SJSA1 (cell line): ENCODE measurements at regions not wholly inside any gene's neighbourhood (a gene's known extent, or its start where the extent isn't known, plus 50 kb on each side); places are given as distances from the start of the nearest gene placed in this dataset.

Experiments used
- DNase-seq, 2 experiments: peaks; one replicate each; pipeline ENCODE4 v3.0.0-alpha.2; 2015 to 2020; ENCODE audit warnings: low spot score in 2 of 2, low read depth in 1 of 2
- H3K27ac ChIP-seq: fragments of 250-450 bp; sonication (Bioruptor Pico); 2 replicates; pipeline ENCODE4 v1.5.1; 2020; ENCODE audit warnings: mild to moderate bottlenecking, moderate library complexity
- H3K27me3 ChIP-seq: fragments of 250-450 bp; sonication (Bioruptor Pico); replicated peaks from 2 replicates; pipeline ENCODE4 v1.5.1; 2020; ENCODE audit warnings: mild to moderate bottlenecking, moderate library complexity
- H3K36me3 ChIP-seq: fragments of 250-450 bp; sonication (Bioruptor Pico); 2 replicates; pipeline ENCODE4 v1.5.1; 2020; ENCODE audit warnings: mild to moderate bottlenecking
- H3K4me1 ChIP-seq: fragments of 250-450 bp; sonication (Bioruptor Pico); replicated peaks from 2 replicates; pipeline ENCODE4 v1.6.1; 2021; ENCODE audit warnings: mild to moderate bottlenecking
- H3K4me3 ChIP-seq: fragments of 250-450 bp; sonication (Bioruptor Pico); 2 replicates; pipeline ENCODE4 v1.5.1; 2020; ENCODE audit warnings: mild to moderate bottlenecking
- H3K9me3 ChIP-seq: fragments of 250-450 bp; sonication (Bioruptor Pico); replicated peaks from 2 replicates; pipeline ENCODE4 v1.5.1; 2020; ENCODE audit warnings: mild to moderate bottlenecking

- no peak for DNase-seq
- Histone ChIP-seq H3K36me3 (no peaks in the 10 kb centered on the region), H3K9me3 (no peaks in the 10 kb centered on the region)
These were observed 216.5 kb downstream of the URB2 start for GRCh38 chr1:229842302-229843255.

GRCh38 chr1:229843627-229844238, 217.7 kb downstream of the URB2 start:
- no peak overlapping the region for H3K4me3 ChIP-seq
- no peaks in the 10 kb centered on the region for H3K4me1 ChIP-seq
- no peak overlapping the region for H3K27ac ChIP-seq
- peak in 1 of 2 experiments; percentile 6 for DNase-seq
- no peaks in the 10 kb centered on the region for H3K36me3 ChIP-seq
- no peaks in the 10 kb centered on the region for H3K27me3 ChIP-seq
- H3K9me3 ChIP-seq: no peaks in the 10 kb centered on the region

More at GRCh38 chr1:229842302-229843255, 216.5 kb downstream of the URB2 start:
- H3K27me3 ChIP-seq: no peaks in the 10 kb centered on the region
- no peaks in the 10 kb centered on the region for H3K4me1 ChIP-seq
- no peak overlapping the region for H3K4me3 ChIP-seq
- H3K27ac ChIP-seq: no peak overlapping the region

DNA sequence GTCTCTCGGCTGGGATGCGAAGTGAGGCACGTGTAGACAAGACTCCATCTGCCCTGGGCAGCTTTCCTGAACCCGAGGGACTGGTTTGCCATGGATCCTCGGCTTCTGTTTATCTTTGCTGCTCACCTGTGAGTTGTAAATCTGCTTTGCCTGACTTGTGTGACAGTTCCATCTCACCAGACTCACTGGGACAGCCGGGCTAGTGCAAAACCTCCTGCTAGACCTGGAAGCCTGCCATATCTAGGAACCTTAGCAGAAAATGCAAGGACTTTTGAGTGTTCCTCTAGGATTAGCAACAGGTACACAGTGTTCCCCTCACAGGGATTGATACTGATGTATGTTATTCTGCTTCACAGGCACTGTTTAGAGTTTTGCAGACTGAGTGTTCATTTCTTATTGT, 218.6 kb downstream of the URB2 start:
- Histone ChIP-seq H3K4me1 (no peaks in the 10 kb centered on the region), H3K4me3 (no peak overlapping the region), H3K27ac (no peak overlapping the region), H3K36me3 (no peaks in the 10 kb centered on the region), H3K9me3 (no peaks in the 10 kb centered on the region), H3K27me3 (no peaks in the 10 kb centered on the region)
- no peak for DNase-seq

DNA sequence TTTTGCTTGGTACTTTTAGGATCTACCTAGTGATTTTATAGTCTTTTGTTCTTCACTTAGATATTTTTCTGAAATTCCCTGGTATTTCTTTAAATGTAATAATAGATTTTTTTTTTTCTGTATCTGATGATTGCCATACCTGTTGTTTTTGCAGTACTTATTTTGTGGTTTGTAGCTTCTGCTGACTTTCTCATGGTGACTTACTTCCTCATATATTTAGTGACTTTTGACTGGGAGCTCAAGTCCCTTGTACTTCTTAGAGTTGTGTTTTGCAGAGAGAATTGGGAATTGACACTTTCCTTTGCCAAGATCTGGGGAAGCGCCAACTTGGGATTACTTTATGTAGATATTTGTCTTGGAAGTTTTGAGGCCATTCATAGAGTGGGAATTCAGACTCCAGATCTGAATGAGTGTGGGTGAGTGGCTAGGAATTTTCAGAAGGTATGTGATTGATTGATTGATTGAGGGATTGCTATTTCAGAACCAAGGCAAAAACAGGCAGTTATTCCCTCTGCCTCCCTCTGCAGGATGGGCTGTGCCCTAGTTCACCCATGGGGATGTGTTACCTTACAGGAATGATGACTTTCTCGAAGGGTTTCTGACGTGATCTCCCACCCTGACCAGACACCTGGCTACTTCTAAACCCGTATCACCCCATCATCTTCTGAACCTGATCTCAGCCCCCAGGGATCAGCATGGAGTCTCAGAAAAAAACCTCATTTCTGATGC, 219.5 kb downstream of the URB2 start:
- Histone ChIP-seq H3K27me3 (no peaks in the 10 kb centered on the region), H3K4me1 (no peaks in the 10 kb centered on the region), H3K9me3 (no peaks in the 10 kb centered on the region), H3K27ac (no peak overlapping the region), H3K4me3 (no peak overlapping the region), H3K36me3 (no peaks in the 10 kb centered on the region)
- no peak for DNase-seq

- DNase-seq: no peak
- no peaks in the 10 kb centered on the region for H3K9me3 ChIP-seq
- no peaks in the 10 kb centered on the region for H3K36me3 ChIP-seq
- H3K4me3 ChIP-seq: no peak overlapping the region
- H3K4me1 ChIP-seq: no peaks in the 10 kb centered on the region
- H3K27me3 ChIP-seq: no peaks in the 10 kb centered on the region
- no peak overlapping the region for H3K27ac ChIP-seq
These were observed 220.3 kb downstream of the URB2 start for GRCh38 chr1:229846351-229846750.

- no peaks in the 10 kb centered on the region for H3K9me3 ChIP-seq
- no peaks in the 10 kb centered on the region for H3K4me1 ChIP-seq
- H3K36me3 ChIP-seq: no peaks in the 10 kb centered on the region
- H3K27ac ChIP-seq: no peak overlapping the region
- H3K27me3 ChIP-seq: no peaks in the 10 kb centered on the region
- DNase-seq: peak in 1 of 2 experiments; percentile 9
- H3K4me3 ChIP-seq: no peak overlapping the region
These were observed 218.0 kb upstream of the GALNT2 start for GRCh38 chr1:229848752-229849677.

DNA sequence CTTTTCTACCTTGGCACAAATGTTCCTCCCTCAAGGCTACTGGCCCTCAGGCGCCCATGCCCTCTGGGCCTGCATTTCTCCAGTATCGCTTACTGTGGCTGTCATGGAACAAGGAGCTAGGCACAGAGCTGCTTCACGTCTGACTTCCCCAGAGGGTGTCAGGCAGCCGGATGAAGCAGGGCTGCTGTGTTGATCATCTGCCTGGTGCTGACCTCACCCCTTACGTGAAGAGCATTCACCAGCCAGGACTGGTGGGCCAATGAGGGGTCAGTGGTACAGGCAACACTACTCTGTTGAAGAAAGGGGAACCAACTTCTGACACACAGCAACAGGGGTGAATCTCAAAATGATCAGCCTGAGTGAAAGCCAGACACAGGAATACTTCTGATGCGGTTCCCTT, 215.5 kb upstream of the GALNT2 start:
- Histone ChIP-seq H3K27ac (no peak overlapping the region), H3K27me3 (no peaks in the 10 kb centered on the region), H3K4me3 (no peak overlapping the region), H3K9me3 (no peaks in the 10 kb centered on the region), H3K4me1 (no peaks in the 10 kb centered on the region), H3K36me3 (no peaks in the 10 kb centered on the region)
- no peak for DNase-seq

- Histone ChIP-seq H3K27ac (no peak overlapping the region), H3K36me3 (no peaks in the 10 kb centered on the region), H3K4me1 (no peaks in the 10 kb centered on the region), H3K27me3 (no peaks in the 10 kb centered on the region), H3K9me3 (no peaks in the 10 kb centered on the region), H3K4me3 (no peak overlapping the region)
- DNase-seq: no peak
These were observed 213.3 kb upstream of the GALNT2 start for GRCh38 chr1:229853751-229854150.

- H3K36me3 ChIP-seq: no peaks in the 10 kb centered on the region
- no peak overlapping the region for H3K4me3 ChIP-seq
- DNase-seq: no peak
- H3K27me3 ChIP-seq: no peaks in the 10 kb centered on the region
- H3K9me3 ChIP-seq: no peaks in the 10 kb centered on the region
- no peak overlapping the region for H3K27ac ChIP-seq
- H3K4me1 ChIP-seq: no peaks in the 10 kb centered on the region
These were observed 212.4 kb upstream of the GALNT2 start for GRCh38 chr1:229854620-229855019.

DNA sequence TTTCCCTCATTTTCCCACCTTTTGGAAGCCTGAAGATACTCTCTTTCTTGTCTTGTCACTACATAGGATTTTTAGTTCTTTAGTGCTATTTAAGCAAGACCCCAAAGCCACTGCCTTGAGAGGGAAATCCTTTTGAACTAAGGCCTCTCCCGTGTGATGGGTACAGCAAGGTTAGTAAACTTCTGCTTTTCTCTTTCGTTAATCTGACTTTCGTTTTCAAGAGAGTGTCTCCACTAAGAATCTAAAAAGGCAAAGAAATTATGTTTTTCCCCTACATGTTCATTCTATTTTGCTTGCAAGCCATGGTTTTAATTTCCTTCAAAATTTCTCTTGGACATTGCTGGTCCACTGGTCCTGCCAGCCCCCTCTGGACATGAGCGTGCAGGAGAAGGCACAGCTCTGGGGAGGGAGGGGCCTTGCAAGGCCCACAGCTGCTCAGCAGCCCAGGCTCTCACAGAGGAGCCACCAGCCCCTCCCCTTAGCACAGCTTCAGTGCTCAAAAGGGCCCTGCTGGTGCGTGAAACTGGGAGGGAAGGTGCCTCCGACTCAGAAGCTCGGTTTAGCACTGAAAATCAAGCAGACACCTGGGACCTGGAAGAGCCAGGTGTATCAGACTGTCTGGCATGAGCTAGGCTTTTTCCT, 210.9 kb upstream of the GALNT2 start:
- Histone ChIP-seq H3K4me3 (peak overlapping the region; percentile 7; the same call in 1 of the 2 replicates), H3K36me3 (no peaks in the 10 kb centered on the region), H3K27me3 (no peaks in the 10 kb centered on the region), H3K9me3 (no peaks in the 10 kb centered on the region), H3K4me1 (no peaks in the 10 kb centered on the region), H3K27ac (no peak overlapping the region)
- no peak for DNase-seq

GRCh38 chr1:229857585-229857984, 209.5 kb upstream of the GALNT2 start:
- H3K9me3 ChIP-seq: no peaks in the 10 kb centered on the region
- H3K36me3 ChIP-seq: no peaks in the 10 kb centered on the region
- H3K4me3 ChIP-seq: no peak overlapping the region
- H3K27me3 ChIP-seq: no peaks in the 10 kb centered on the region
- H3K4me1 ChIP-seq: no peaks in the 10 kb centered on the region
- H3K27ac ChIP-seq: no peak overlapping the region
- DNase-seq: no peak

- H3K27ac ChIP-seq: no peak overlapping the region
- no peaks in the 10 kb centered on the region for H3K36me3 ChIP-seq
- no peaks in the 10 kb centered on the region for H3K27me3 ChIP-seq
- no peak overlapping the region for H3K4me3 ChIP-seq
- H3K4me1 ChIP-seq: no peaks in the 10 kb centered on the region
- DNase-seq: no peak
- H3K9me3 ChIP-seq: no peaks in the 10 kb centered on the region
These were observed 208.0 kb upstream of the GALNT2 start for GRCh38 chr1:229859026-229859425.

GRCh38 chr1:229860926-229861325, 206.1 kb upstream of the GALNT2 start:
- no peaks in the 10 kb centered on the region for H3K9me3 ChIP-seq
- no peaks in the 10 kb centered on the region for H3K36me3 ChIP-seq
- no peaks in the 10 kb centered on the region for H3K27me3 ChIP-seq
- no peak overlapping the region for H3K27ac ChIP-seq
- H3K4me1 ChIP-seq: no peaks in the 10 kb centered on the region
- no peak for DNase-seq
- no peak overlapping the region for H3K4me3 ChIP-seq
